Erythroblast (primary cell): ENCODE measurements at regions not wholly inside any gene's neighbourhood (a gene's known extent, or its start where the extent isn't known, plus 50 kb on each side); places are given as distances from the start of the nearest gene placed in this dataset.

Experiments
- GATA1 ChIP-seq: IDR thresholded peaks from 2 replicates; pipeline ENCODE4 v1.6.1; 2011; ENCODE audit warnings: low read depth, mild to moderate bottlenecking, control low read depth, low read length, moderate library complexity
- POLR2A ChIP-seq: IDR thresholded peaks from 2 replicates; pipeline ENCODE4 v1.6.1; 2011; ENCODE audit warnings: mild to moderate bottlenecking, low read length

GRCh38 chr1:242623119-242623518 is 98.6 kb upstream of the PLD5 start:
- TF ChIP-seq POLR2A (no peak), GATA1 (no peak)
